HEK293 (cell line): ENCODE measurements at regions not wholly inside any gene's neighbourhood (a gene's known extent, or its start where the extent isn't known, plus 50 kb on each side); places are given as distances from the start of the nearest gene placed in this dataset.

Source experiments
- CTCF ChIA-PET: fragments of 350-600 bp; formaldehyde crosslinking; extraction: SDS; loops from one replicate; lab custom pipeline; 2021; ENCODE audit warnings: antibody characterized with exemption; lab: Yijun Ruan, JAX
- POLR2A ChIA-PET: fragments of 300-600 bp; formaldehyde crosslinking; extraction: SDS; loops from one replicate; lab custom pipeline; 2020; ENCODE audit warnings: antibody characterized with exemption, inconsistent platforms; lab: Yijun Ruan, JAX
- H3K27ac ChIP-seq: fragments of 200-500 bp; sonication (Bioruptor generic); 2 replicates; pipeline ENCODE4 v1.5.1; 2014; ENCODE audit warnings: low read depth, low read length, control low read depth, inconsistent platforms; ENCODE audit errors: extremely low read depth
- H3K36me3 ChIP-seq, 2 experiments: fragments of 200-500 bp in 1 of 2; sonication (Bioruptor generic) in 1 of 2; 1 replicate in 1 of 2; 2 replicates in 1 of 2; pipeline ENCODE4 v1.5.1; 2014 to 2017; ENCODE audit warnings: inconsistent platforms in 2 of 2, low read length in 2 of 2; ENCODE audit not compliant: control insufficient read depth in 2 of 2, insufficient read depth in 1 of 2
- H3K4me1 ChIP-seq: fragments of 200-500 bp; sonication (Bioruptor generic); 2 replicates; pipeline ENCODE4 v1.5.1; 2014; ENCODE audit warnings: mild to moderate bottlenecking, low read length, inconsistent platforms; ENCODE audit not compliant: control insufficient read depth, insufficient read depth
- H3K4me3 ChIP-seq: 2 replicates; pipeline ENCODE4 v1.5.1; 2011; ENCODE audit warnings: low read depth, mild to moderate bottlenecking, control low read depth, low read length, moderate library complexity
- H3K9me3 ChIP-seq: fragments of 200-500 bp; sonication (Bioruptor generic); 2 replicates; pipeline ENCODE4 v1.5.1; 2014; ENCODE audit warnings: low read depth, low read length, inconsistent platforms; ENCODE audit not compliant: control insufficient read depth, insufficient read depth
- FEZF1 ChIP-seq: fragments of 450-650 bp; formaldehyde crosslinking; IDR thresholded peaks from 2 replicates; pipeline ENCODE4 v1.5.1; 2016; ENCODE audit warnings: missing biosample characterization, missing genetic modification characterization
- GLIS2 ChIP-seq: fragments of 450-650 bp; formaldehyde crosslinking; IDR thresholded peaks from 2 replicates; pipeline ENCODE4 v1.5.1; 2016; ENCODE audit warnings: missing biosample characterization, missing genetic modification characterization
- KLF9 ChIP-seq: fragments of 450-650 bp; formaldehyde crosslinking; IDR thresholded peaks from 2 replicates; pipeline ENCODE4 v1.5.1; 2016; ENCODE audit warnings: missing biosample characterization, missing genetic modification characterization, low read depth
- PRDM1 ChIP-seq: fragments of 450-650 bp; formaldehyde crosslinking; IDR thresholded peaks from 2 replicates; pipeline ENCODE4; 2016; ENCODE audit warnings: missing biosample characterization, missing genetic modification characterization
- SALL2 ChIP-seq: fragments of 450-650 bp; formaldehyde crosslinking; IDR thresholded peaks from 2 replicates; pipeline ENCODE4 v1.5.0; 2017; ENCODE audit warnings: missing biosample characterization, mild to moderate bottlenecking, missing genetic modification characterization, borderline replicate concordance
- SETDB1 ChIP-seq: IDR thresholded peaks from one replicate; pipeline ENCODE4 v1.6.1; 2017; ENCODE audit warnings: mild to moderate bottlenecking, low read length, moderate library complexity, mixed read lengths; ENCODE audit not compliant: insufficient read length
- YY2 ChIP-seq: fragments of 450-650 bp; formaldehyde crosslinking; IDR thresholded peaks from 2 replicates; pipeline ENCODE4 v1.5.1; 2016; ENCODE audit warnings: missing biosample characterization, missing genetic modification characterization
- ZBTB1 ChIP-seq: fragments of 450-650 bp; formaldehyde crosslinking; IDR thresholded peaks from 2 replicates; pipeline ENCODE4 v1.5.1; 2016; ENCODE audit warnings: missing biosample characterization, missing genetic modification characterization
- ZBTB48 ChIP-seq: fragments of 450-650 bp; formaldehyde crosslinking; IDR thresholded peaks from 2 replicates; pipeline ENCODE4 v1.5.1; 2016; ENCODE audit warnings: missing biosample characterization, missing genetic modification characterization
- ZNF157 ChIP-seq: fragments of 450-650 bp; formaldehyde crosslinking; IDR thresholded peaks from 2 replicates; pipeline ENCODE4 v1.5.1; 2016; ENCODE audit warnings: missing biosample characterization, missing genetic modification characterization
- ZNF174 ChIP-seq: fragments of 450-650 bp; formaldehyde crosslinking; IDR thresholded peaks from 2 replicates; pipeline ENCODE4 v1.5.0; 2017; ENCODE audit warnings: missing biosample characterization, mild to moderate bottlenecking, missing genetic modification characterization
- ZNF19 ChIP-seq: fragments of 450-650 bp; formaldehyde crosslinking; IDR thresholded peaks from 2 replicates; pipeline ENCODE4; 2016; ENCODE audit warnings: missing biosample characterization, missing genetic modification characterization, low read depth
- ZNF24 ChIP-seq: fragments of 450-650 bp; formaldehyde crosslinking; IDR thresholded peaks from 2 replicates; pipeline ENCODE4 v1.5.1; 2016; ENCODE audit warnings: missing biosample characterization, missing genetic modification characterization
- ZNF26 ChIP-seq: fragments of 450-650 bp; formaldehyde crosslinking; IDR thresholded peaks from 2 replicates; pipeline ENCODE4 v1.5.1; 2016; ENCODE audit warnings: missing biosample characterization, missing genetic modification characterization
- ZNF354C ChIP-seq: fragments of 450-650 bp; formaldehyde crosslinking; IDR thresholded peaks from 2 replicates; pipeline ENCODE4 v1.5.1; 2016; ENCODE audit warnings: missing biosample characterization, missing genetic modification characterization, low read depth, borderline replicate concordance
- ZNF423 ChIP-seq: fragments of 450-650 bp; formaldehyde crosslinking; IDR thresholded peaks from 2 replicates; pipeline ENCODE4 v1.5.1; 2016; ENCODE audit warnings: missing biosample characterization, missing genetic modification characterization
- ZNF48 ChIP-seq: fragments of 450-650 bp; formaldehyde crosslinking; IDR thresholded peaks from 2 replicates; pipeline ENCODE4 v1.5.1; 2016; ENCODE audit warnings: missing biosample characterization, missing genetic modification characterization
- ZNF488 ChIP-seq: fragments of 450-650 bp; formaldehyde crosslinking; IDR thresholded peaks from 2 replicates; pipeline ENCODE4 v1.5.1; 2016; ENCODE audit warnings: missing biosample characterization, missing genetic modification characterization
- ZNF513 ChIP-seq: fragments of 450-650 bp; IDR thresholded peaks from 2 replicates; pipeline ENCODE4 v1.5.1; 2018; ENCODE audit warnings: missing biosample characterization, missing genetic modification characterization
- ZNF610 ChIP-seq: fragments of 450-650 bp; formaldehyde crosslinking; IDR thresholded peaks from 2 replicates; pipeline ENCODE4 v1.5.1; 2016; ENCODE audit warnings: missing biosample characterization, missing genetic modification characterization, borderline replicate concordance
- ZNF624 ChIP-seq: fragments of 450-650 bp; formaldehyde crosslinking; IDR thresholded peaks from 2 replicates; pipeline ENCODE4 v1.5.1; 2017; ENCODE audit warnings: missing biosample characterization, missing genetic modification characterization
- ZNF670 ChIP-seq: fragments of 450-650 bp; formaldehyde crosslinking; IDR thresholded peaks from 2 replicates; pipeline ENCODE4 v1.5.1; 2016; ENCODE audit warnings: missing biosample characterization, missing genetic modification characterization, low read depth
- ZNF701 ChIP-seq: fragments of 450-650 bp; formaldehyde crosslinking; IDR thresholded peaks from 2 replicates; pipeline ENCODE4 v1.5.1; 2016; ENCODE audit warnings: missing biosample characterization, missing genetic modification characterization
- ZNF704 ChIP-seq: fragments of 450-650 bp; formaldehyde crosslinking; IDR thresholded peaks from 2 replicates; pipeline ENCODE4 v1.5.1; 2016; ENCODE audit warnings: missing biosample characterization, missing genetic modification characterization
- ZSCAN16 ChIP-seq: fragments of 450-650 bp; formaldehyde crosslinking; IDR thresholded peaks from 2 replicates; pipeline ENCODE4 v1.5.1; 2016; ENCODE audit warnings: missing biosample characterization, missing genetic modification characterization
- ZSCAN5A ChIP-seq: fragments of 450-650 bp; formaldehyde crosslinking; IDR thresholded peaks from 2 replicates; pipeline ENCODE4 v1.5.1; 2016; ENCODE audit warnings: missing biosample characterization, missing genetic modification characterization
- TF ChIP-seq, protein P1 (sequence below): fragments of 450-650 bp; formaldehyde crosslinking; IDR thresholded peaks from 2 replicates; pipeline ENCODE4 v1.5.1; 2016; ENCODE audit warnings: missing biosample characterization, missing genetic modification characterization

GRCh38 chr4:32025851-32026459, 1305.8 kb downstream of the PCDH7 start:
- Histone ChIP-seq H3K4me3 (no peak overlapping the region), H3K4me1 (no peaks in the 10 kb centered on the region), H3K9me3 (no peaks in the 10 kb centered on the region), H3K27ac (no peak overlapping the region), H3K36me3 (no peaks in the 10 kb centered on the region)
- POLR2A ChIA-PET = no interaction called here
- no peak for TF ChIP-seq ZNF610
- no peak for TF ChIP-seq YY2 (tag by site-specific recombination)
- TF ChIP-seq ZNF48 (tag by site-specific recombination) = no peak
- TF ChIP-seq ZNF513 (tag by site-specific recombination) = no peak
- TF ChIP-seq SALL2 (tag by site-specific recombination) = no peak
- no peak for TF ChIP-seq ZNF704
- no peak for TF ChIP-seq ZNF24 (tag by site-specific recombination)
- TF ChIP-seq, protein P1, sequence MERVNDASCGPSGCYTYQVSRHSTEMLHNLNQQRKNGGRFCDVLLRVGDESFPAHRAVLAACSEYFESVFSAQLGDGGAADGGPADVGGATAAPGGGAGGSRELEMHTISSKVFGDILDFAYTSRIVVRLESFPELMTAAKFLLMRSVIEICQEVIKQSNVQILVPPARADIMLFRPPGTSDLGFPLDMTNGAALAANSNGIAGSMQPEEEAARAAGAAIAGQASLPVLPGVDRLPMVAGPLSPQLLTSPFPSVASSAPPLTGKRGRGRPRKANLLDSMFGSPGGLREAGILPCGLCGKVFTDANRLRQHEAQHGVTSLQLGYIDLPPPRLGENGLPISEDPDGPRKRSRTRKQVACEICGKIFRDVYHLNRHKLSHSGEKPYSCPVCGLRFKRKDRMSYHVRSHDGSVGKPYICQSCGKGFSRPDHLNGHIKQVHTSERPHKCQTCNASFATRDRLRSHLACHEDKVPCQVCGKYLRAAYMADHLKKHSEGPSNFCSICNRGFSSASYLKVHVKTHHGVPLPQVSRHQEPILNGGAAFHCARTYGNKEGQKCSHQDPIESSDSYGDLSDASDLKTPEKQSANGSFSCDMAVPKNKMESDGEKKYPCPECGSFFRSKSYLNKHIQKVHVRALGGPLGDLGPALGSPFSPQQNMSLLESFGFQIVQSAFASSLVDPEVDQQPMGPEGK (tag by site-specific recombination) = no peak
- no peak for TF ChIP-seq ZSCAN16 (tag by site-specific recombination)
- TF ChIP-seq ZNF157 (tag by site-specific recombination) = no peak
- no peak for TF ChIP-seq ZBTB1 (tag by site-specific recombination)
- TF ChIP-seq ZNF19 (tag by site-specific recombination) = no peak
- TF ChIP-seq ZNF624 (tag by site-specific recombination) = no peak
- TF ChIP-seq ZNF354C (tag by site-specific recombination) = no peak
- CTCF ChIA-PET = interaction anchor here (0.9 kb wide), 1 partner anchor 12 kb away, joined by 3 read pairs; no protein-coding TSS in a partner anchor

- H3K9me3 ChIP-seq = no peaks in the 10 kb centered on the region
- CTCF ChIA-PET = no interaction called here
- no peak overlapping the region for H3K27ac ChIP-seq
- no peaks in the 10 kb centered on the region for H3K36me3 ChIP-seq
- no peaks in the 10 kb centered on the region for H3K4me1 ChIP-seq
- H3K4me3 ChIP-seq = no peak overlapping the region
- POLR2A ChIA-PET = no interaction called here
- TF ChIP-seq ZSCAN5A (tag by site-specific recombination) = no peak
- no peak for TF ChIP-seq FEZF1 (tag by site-specific recombination)
- TF ChIP-seq SETDB1 = no peak
- TF ChIP-seq ZNF174 (tag by site-specific recombination) = no peak
- no peak for TF ChIP-seq ZNF610
- TF ChIP-seq ZNF26 = no peak
- TF ChIP-seq ZNF670 (tag by site-specific recombination) = no peak
- no peak for TF ChIP-seq ZNF701 (tag by site-specific recombination)
- TF ChIP-seq PRDM1 = no peak
- TF ChIP-seq KLF9 (tag by site-specific recombination) = no peak
- TF ChIP-seq GLIS2 (tag by site-specific recombination) = no peak
- no peak for TF ChIP-seq ZBTB48 (tag by site-specific recombination)
- TF ChIP-seq ZNF423 (tag by site-specific recombination) = no peak
- TF ChIP-seq ZNF488 (tag by site-specific recombination) = no peak
Observed at GRCh38 chr4:32030406-32030805, 1310.2 kb downstream of the PCDH7 start.
